Renal pelvis (tissue), 1 donor: ENCODE measurements at regions not wholly inside any gene's neighbourhood (a gene's known extent, or its start where the extent isn't known, plus 50 kb on each side); places are given as distances from the start of the nearest gene placed in this dataset.
A peak's percentile ranks its signal among the peaks of the same experiment; 100 is the strongest.
"Not testable (repeated sequence)": the region's sequence is repeated elsewhere in the genome, so short reads cannot be mapped to it uniquely, and the experiment has no call there.

Experiments
- DNase-seq: peaks from one replicate; pipeline ENCODE4 v3.0.0-alpha.2; 2013

DNA sequence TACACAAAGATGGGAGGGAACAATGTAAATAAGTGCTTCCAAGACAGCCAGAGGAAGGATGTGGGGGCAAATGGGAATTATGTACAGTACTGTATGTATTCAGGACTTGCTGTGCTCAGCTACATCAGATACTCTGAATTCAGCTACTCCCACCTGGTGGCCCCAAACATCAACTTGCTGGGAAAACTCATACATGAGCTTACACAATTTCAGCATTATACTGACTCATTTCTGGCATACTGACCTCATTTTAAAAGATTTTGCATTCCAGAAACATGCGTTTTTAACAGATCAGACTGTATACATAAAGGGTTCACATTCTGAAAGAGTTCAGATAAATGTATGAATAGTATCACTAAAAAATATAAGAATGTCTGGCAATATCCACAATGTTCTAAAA is 59.7 kb downstream of the GPX5 start:
- no peak for DNase-seq

DNA sequence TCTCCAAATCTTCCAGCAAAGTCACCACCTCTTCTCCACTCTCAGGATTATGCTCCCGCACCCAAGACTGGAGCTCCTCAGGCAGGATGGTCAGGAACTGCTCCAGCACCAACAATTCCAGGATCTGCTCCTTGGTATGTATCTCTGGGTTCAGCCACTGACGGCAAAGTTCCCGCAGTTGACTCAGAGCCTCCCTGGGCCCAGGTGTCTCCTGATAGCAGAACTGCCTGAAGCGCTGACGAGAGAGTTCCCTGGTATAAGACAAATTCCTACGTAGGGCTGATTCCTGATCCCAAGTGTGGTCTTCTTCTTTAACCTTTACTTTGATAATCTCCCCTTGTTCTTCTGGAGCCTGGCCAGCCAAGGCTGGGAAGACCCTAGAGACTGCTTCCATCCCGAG is 60.6 kb downstream of the GPX5 start:
- no peak for DNase-seq

DNA sequence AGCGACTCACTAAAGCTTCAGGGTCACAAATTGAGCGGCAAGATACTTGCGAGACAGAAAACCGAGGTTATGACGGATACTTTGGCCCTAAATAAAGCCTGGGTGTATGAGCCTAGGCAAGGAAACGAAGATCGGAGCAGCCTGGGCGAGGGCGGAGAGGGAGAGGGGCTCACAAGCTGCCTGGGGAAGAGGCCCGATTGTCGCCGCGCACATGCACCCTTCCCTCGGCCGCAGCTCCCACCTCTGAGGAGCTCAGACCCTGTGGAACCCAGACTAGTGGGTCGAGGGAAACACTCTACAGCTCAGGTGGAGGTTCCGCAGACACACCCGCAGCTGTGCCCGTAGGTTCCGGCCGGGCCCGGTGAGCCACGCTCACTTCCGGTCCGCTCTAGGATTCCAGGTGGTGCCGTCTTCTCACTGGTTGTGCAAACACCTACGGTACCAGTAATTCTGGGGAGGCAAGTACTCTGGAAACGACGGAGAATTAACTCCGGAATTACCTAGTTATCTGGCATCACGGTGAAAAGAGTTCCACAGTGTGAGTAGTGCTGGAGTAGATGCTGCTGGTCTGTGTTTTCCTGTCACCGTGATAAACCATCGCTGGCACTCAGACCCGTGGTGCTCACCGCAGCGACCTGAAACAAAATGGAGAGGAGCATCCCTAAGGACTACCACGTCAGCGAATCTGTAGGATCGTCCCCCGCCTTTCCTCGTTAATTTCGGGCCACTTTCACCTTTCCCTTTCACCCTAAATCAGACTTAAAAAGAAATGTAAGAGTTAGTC is 61.5 kb downstream of the GPX5 start:
- DNase-seq, result peak; percentile 75

DNA sequence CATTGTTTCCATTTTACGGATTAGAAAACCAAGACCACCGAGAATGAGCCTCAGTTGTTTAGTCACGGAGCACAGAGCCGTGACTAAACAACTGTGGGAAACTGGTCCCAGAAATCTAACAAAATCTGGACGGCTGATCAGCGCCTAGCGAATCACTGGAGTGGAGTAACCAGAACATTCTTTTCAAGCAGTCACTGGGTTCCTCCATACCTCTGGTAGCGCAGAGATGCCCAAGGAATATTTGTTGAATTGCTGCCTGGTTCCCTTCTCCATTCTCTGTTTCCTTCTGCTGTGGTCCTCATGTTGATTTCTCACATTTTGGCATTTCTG is 62.0 kb downstream of the GPX5 start:
- no peak for DNase-seq

DNA sequence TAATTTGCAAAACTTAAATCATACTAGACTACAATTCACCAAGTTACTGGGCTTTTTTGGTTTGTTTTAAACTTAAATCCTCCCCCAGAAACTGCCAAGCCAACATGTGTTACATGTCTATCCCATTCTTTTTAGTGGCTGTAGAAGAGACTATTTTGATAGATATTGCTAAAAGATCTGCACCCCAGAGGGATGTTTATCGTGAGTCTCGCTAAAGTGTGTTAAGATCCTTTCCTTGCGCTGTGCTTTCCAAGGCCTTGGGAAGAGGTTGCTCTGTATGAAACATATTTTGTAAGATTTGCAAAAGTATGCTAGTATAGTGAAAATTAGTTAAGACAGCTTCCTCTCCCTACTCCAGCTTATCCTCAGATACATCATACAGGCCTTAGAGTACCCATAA is 63.0 kb downstream of the GPX5 start:
- no peak for DNase-seq

DNA sequence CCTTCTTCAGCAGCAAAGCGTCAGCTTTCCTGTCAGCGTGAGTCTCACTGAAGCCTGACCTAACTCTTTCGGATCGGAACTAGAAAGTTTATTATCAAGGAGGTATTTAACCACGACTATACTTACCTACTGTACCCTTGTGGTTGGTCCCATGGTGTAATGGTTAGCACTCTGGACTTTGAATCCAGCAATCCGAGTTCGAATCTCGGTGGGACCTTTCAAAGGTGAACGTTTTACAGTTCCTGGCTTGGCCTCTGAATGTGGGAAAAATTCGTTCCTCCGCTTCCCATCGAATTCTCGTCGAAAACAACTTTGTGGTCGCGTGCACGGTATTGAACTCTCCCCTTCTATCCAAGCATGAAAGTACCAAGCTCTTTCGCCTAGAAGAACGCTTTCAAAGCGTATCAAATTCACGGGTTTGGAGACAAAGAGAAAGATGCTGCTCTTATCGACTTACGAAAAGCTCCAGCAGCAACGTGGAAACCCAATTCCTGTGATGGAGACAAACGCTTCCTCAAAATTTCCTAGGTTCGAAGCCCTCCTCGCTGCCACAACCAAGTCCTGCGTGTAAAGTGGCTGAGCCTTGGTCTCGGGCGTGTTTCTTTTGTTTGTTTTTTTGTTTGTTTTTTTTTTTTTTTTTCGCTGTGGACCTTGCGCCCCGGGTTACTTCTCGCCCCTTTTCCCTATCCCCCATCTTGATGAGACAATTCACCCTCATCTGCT is 63.7 kb downstream of the GPX5 start:
- DNase-seq, result peak; percentile 90

DNA sequence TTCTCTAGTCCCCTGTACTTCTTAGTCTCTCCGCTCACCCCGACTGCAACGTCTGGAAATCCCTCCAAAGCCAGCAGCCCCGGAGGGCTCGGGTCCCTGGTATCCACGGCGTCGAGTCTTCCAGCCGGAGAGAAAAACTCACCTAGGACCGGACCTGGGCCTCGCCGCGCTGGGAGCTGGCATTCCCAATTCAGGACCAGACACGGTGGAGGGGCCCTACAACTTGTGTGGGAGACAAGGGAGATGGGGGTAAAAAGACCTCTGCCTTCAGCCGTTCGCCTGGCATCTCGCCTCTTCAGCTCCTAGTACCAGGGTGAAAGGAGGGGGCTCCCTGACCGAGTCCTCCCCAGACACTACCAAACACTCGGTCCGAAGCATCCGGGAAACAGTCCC is 64.3 kb downstream of the GPX5 start:
- DNase-seq, result no peak

DNA sequence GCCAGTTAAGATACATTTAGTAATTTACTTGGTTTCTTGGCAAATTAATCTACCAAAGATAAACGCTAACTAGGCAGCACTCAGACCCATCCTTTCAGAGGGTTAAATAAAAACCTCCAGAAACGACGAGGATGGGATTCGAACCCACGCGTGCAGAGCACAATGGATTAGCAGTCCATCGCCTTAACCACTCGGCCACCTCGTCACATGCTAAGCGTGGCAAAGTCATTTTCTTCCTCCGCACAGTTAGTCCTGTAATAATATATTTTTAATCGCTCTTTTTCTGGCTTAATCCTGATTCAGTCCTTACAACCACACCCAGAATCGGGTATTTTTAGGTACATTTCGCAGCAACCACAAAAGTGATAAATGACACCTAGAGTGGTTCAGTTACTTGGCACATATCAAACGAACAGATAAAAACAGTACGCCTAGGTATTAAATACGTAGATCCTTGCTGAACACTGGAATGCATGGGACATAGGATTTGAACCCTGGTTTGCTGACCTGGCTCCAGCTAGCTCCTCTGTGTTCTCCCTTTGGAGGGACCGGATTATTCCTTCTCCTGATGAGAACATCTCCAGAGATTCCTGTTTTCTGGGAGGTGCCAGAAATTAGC is 71.6 kb downstream of the GPX5 start:
- DNase-seq, result no peak

DNA sequence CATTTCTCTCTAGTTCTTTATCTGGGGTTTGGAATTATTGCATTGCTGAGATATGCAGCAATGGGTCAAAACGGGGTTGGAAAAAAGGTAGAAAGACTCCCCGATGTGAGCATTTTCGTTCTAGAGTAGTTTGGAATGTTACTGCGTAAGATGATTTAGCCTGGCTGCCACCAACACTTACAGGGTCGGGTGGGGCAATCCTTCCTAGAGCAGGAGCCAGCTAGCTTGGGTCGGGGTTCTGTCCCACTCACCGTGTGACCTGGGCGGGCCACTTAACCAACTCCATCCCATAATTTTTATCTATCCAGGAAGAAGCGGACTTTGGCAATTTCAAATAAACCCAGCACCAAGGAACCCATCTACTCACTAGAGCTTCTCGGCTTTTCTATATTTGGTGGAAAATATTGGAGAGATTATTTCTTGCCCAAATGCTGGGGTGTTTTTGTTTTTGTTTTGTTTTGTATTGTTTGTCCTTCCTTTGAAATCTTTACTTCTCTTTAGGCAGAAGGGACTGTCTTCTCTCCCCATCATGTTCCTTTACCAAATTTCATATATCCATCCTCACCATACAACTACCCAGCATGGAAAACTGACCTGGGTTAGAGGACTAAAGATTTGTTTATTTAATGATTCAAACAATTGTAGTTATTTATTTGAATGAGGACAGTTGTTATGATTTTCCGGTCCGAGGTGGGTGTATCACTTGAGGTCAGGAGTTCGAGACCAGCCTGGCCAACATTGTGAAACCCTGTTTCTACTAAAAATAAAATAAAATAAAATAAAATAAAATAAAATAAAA is 72.4 kb downstream of the GPX5 start:
- DNase-seq, result no peak

DNA sequence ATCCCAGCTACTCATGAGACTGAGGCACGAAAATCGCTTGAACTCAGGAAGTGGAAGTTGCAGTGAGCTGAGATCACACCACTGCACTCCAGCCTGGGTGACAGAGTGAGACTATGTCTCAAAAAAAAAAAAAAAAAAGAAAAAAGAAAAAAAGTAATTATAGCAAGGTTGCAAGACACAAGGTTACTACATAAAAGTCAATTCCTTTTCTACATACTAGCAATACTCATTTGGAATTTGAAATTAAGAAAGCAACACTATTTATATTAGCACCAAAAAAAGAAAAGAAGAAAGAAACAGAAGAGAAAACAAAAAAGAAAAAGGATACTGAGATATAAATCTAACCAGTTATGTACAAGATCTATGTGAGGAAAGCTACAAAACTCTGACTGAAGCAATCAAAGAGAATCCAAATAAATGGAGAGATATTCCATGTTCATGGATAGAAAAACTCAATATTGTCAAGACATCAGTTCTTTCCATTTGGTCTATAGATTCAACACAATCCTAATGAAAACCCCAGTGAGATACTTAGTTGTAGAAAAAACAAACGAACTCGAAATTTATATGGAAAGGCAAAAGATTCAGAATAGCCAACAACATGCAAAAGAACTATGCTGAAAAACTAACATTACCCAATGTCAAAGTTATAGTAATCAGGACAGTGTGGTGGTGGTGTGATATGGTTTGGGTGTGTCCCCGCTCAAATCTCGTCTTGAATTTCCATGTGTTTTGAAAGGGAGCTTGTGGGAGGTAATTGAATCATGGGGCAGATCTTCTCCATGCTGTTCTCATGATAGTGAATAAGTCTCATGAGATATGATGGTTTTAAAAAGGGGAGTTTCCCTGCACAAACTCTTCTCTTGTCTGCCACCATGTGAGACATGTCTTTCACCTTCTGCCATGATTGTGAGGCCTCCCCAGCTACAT is 73.3 kb downstream of the GPX5 start:
- no peak for DNase-seq

DNA sequence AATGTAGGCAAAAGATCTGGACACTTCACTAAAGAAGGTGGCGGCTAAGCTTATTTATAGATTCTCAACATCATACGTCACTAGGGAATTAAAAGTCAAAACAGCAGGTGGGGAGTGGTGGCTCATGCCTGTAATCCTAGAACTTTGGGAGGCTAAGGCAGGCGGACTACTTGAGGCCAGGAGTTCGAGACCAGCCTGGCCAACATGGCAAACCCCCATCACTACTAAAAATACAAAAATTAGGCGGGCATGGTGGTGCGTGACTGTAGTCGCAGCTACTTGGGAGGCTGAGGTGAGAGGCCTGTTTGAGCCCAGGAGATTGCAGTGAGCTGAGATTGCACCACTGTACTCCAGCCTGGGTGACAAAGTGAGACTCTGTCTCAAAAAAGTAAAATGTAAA is 74.6 kb downstream of the GPX5 start:
- no peak for DNase-seq

DNA sequence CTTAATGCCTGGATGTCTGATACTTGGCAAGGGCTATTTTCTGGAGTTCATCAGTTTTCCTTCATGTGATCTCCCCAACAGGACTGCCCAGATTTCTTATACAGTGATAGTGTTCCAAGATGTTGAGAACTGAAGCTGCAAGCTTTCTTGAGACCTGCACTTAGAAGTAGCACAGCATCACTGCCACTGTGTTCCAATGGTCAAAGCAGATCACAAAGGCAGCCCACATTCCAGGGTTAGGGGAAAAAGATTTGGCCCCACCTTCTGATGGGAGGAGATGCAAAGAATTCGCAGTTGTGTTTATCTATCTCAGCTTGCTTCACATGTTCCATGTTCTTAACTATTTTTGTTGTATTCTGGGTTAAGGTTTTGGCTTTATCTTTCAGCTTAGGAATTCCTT is 78.2 kb downstream of the GPX5 start:
- DNase-seq, result no peak

DNA sequence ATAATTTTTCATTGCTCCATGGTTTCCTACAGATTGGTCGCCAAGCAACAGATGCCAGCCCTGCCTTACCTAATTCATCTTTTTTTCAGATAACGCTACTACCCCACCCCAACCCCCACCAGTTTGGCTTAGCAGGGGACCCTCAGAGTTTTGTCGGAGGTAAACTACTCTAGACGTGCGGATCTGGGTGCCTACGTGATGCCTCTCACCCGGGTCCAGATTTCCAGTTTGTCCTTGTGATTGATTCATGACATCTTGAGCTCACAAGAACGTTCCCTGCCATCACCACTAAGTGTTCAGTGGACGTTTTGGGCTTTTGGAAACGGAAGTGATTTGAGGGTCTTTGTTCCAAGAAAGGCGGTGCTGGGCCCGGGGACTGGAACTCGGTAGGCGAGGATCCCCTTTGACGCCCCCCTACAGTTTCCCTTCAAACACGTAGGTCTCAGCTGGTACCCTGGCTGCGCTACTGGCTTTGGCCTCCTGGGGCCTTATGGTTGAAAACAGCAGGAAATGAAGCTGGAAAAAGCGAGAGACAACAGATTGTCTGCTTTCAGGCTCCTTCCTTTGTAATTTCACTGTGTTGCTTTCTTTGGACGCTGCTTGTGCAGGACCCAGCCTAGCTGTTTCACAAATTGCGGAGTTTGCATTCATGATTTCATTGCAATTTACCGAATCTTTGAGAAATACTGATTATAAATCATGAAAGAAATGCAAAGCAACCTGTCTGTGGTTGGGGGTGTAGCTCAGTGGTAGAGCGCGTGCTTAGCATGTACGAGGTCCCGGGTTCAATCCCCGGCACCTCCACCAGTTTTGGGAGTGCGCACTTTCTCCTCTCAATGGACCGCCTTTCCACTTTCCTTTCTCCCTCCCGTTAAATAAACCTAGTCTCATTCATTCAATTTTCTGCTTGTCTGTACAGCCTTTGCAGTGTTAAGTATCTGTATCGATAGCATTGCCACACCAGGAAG is 81.0 kb downstream of the GPX5 start:
- DNase-seq, result peak; percentile 80

DNA sequence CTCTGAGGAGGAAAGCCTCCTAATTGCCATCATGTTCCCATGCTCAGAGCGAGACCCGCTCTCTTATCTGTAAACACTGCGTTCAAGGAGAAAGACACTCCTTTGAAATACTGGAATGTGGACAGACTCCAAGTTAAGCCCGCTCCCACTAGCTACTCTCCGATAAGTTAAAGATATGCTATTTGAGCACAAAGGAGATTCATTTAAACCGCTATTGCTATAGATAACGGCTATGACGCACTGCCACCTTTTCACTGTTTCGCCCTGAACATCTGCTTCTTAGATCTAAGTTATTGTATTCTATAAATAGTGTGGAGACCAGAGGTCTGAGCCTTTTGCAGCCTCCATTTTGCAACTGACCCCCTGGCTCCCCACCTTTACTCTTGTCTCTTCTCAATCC is 82.3 kb downstream of the GPX5 start:
- DNase-seq, result no peak

DNA sequence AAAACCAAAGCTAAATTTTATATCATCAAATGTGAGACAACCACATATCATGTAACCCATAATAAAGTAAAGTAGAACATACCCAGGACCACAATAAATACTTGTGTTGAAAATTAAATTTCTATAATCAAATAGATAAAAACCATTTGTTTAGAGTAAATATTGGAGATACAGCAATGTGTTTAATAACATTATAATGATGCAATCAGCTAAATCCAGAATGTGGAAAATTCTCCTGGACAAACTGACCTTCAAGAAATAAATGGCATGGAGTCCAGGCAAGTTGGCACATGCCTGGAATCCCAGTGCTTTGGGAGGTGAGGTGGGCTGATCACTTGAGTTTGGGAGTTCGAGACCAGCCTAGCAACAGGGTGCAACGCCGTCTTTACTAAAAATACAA is 84.0 kb downstream of the GPX5 start:
- no peak for DNase-seq

DNA sequence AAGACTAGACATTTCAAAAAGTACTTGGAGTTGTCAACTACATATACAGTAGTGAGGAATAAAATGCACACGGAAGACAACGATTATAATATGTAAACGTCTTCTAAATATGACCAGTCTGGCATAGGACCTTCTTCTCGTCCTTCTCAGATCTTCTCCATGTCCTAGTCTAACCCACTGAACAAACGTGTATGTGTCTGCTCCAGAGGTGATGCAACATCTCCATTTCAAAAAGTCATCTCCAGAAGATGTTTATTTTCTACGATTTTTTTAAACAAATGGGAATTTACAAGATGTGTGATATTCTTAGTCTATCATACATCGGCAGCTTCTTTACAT is 89.9 kb downstream of the GPX5 start:
- DNase-seq, result no peak

DNA sequence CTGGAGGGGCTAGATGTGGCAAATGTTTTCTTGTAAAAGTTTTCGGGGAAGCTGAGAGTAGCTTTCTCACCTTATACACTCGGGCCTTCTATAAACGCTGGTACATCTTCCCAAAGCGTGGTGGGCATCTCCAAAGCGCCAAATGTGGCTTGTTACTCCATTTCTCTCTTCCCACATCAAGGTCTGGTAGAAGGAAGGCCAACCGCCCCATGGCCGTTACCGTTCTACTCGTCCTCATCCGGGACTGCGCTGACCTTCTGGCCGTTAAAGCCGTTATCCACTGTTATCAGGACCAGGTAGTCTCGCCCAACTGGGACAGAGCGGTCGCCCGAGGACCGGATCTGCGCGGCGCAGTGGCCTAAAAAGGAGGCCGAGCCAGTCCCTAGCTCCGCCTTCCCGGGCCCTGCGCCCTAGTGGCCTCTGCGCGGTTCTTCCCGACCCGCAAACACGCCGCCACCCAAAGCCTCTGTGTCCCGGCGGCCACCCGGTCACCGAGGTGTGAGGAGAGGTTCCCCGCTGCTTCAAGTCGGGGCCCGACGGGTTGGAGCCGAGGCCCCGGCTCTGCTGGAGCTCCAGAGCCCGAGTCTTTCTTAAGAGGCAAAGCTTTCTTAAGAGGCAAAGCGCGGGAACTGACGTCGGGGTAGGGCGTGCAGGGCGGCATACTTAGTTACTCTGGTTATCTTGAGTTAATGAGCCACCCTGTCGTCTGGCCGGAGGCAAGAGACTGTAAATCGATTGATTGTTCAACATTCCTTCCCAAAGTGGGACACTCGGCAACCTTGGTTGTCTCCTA is 90.5 kb downstream of the GPX5 start:
- DNase-seq, result no peak

DNA sequence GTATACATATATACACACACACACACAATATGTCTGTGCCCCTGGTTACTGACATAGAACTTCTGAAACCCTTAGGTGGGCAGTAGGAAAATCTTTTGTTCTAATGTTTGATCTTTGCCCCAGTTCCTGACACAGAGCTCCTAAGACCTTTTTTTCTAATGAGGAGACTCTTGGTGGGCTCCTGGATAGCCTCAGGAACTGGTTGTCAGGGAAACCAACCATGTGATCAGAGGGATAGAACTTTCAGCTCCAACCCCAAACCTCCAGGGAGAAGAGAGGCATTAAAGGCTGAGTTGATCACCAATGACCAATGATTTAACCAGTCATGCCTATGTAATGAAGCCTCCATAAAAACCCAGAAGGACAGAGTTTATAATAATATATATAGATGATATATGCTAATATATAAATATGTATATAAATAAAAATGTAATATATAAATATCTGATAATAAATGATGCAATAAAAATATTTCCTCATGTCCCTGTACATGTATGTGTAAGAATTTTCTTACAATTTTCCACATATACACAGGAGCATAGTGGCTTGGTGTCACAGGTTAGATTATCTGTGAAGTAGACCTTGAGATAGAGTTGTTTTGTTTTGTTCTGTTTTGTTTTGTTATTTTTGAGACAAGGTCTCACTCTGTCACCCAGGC is 93.3 kb downstream of the GPX5 start:
- DNase-seq, result no peak

DNA sequence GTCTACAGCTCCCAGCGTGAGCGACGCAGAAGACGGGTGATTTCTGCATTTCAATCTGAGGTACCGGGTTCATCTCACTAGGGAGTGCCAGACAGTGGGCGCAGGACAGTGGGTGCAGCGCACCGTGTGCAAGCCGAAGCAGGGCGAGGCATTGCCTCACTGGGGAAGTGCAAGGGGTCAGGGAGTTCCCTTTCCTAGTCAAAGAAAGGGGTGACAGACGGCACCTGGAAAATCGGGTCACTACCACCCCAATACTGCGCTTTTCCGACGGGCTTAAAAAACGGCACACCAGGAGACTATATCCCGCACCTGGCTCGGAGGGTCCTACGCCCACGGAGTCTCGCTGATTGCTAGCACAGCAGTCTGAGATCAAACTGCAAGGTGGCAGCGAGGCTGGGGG is 95.6 kb downstream of the GPX5 start:
- DNase-seq, result not testable (repeated sequence)
